Adrenal gland (tissue), 5 donors: ENCODE measurements at regions not wholly inside any gene's neighbourhood (a gene's known extent, or its start where the extent isn't known, plus 50 kb on each side); places are given as distances from the start of the nearest gene placed in this dataset.

Experiments used
- CTCF ChIP-seq, 6 experiments: fragments of 450-650 bp in 4 of 6; fragments of 200-600 bp in 2 of 6; sonication (generic) in 1 of 6; IDR thresholded peaks; 1 replicate in 5 of 6; 2 replicates in 1 of 6; pipeline versions ENCODE4 v1.5.1 to v1.8.0; 2016 to 2021; ENCODE audit warnings: antibody characterized with exemption in 6 of 6, mild to moderate bottlenecking in 2 of 6, moderate library complexity in 1 of 6
- POLR2A ChIP-seq, 2 donors: fragments of 450-650 bp; IDR thresholded peaks; one replicate each; pipeline ENCODE4 v1.6.1; 2017; ENCODE audit warnings: antibody characterized with exemption in 2 of 2, mild to moderate bottlenecking in 2 of 2, moderate library complexity in 1 of 2
- donor health status: DM: no; HTN: no; CAD: no.

- TF ChIP-seq CTCF (IDR thresholded peaks at IDR 0.05) (no peak), POLR2A (IDR thresholded peaks at IDR 0.05) (no peak)
Observed at GRCh38 chr17:52389632-52390031, 231.1 kb upstream of the CA10 start.
